ENCODE measurements at regions not wholly inside any gene's neighbourhood (a gene's known extent, or its start where the extent isn't known, plus 50 kb on each side); places are given as distances from the start of the nearest gene placed in this dataset.
"Not testable (repeated sequence)": the region's sequence is repeated elsewhere in the genome, so short reads cannot be mapped to it uniquely, and the experiment has no call there.

DNA sequence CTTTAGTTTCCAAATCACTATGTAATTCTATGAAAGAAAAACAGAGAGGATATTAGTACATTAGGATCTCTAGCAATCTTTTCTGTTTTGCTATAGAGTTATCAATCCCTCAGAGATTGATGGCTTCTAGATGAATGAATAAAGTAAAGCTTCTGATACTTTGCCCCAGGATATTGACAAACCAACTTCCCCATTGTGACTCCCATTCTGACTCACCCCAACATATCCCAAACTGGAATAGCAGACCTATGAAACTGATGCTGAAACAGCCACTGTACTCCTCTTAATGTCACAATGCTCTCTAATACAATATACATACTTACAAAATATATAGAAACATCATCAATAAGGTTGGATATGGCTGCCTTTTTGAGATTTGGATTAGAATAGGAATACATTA, 442.1 kb upstream of the NR5A2 start:
- no peak overlapping the region for H3K4me3 ChIP-seq
- H3K9me3 ChIP-seq, result no peaks in the 10 kb centered on the region
- no peaks in the 10 kb centered on the region for H3K27me3 ChIP-seq (replicated peaks; ENCODE audit: insufficient read depth)
- no peak for DNase-seq (ENCODE audit: low spot score)
- TF ChIP-seq, protein P1, sequence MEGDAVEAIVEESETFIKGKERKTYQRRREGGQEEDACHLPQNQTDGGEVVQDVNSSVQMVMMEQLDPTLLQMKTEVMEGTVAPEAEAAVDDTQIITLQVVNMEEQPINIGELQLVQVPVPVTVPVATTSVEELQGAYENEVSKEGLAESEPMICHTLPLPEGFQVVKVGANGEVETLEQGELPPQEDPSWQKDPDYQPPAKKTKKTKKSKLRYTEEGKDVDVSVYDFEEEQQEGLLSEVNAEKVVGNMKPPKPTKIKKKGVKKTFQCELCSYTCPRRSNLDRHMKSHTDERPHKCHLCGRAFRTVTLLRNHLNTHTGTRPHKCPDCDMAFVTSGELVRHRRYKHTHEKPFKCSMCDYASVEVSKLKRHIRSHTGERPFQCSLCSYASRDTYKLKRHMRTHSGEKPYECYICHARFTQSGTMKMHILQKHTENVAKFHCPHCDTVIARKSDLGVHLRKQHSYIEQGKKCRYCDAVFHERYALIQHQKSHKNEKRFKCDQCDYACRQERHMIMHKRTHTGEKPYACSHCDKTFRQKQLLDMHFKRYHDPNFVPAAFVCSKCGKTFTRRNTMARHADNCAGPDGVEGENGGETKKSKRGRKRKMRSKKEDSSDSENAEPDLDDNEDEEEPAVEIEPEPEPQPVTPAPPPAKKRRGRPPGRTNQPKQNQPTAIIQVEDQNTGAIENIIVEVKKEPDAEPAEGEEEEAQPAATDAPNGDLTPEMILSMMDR (IDR thresholded peaks at IDR 0.05), result no peak
- H3K4me1 ChIP-seq (ENCODE audit: control insufficient read depth in 1 of 2, low read depth in 2 of 2), result no peaks in the 10 kb centered on the region
- no peak overlapping the region for H3K27ac ChIP-seq
- no peak for ATAC-seq (ENCODE audit: insufficient number of reproducible peaks, low FRiP score, low read depth)
- H3K36me3 ChIP-seq, result no peaks in the 10 kb centered on the region

- no peaks in the 10 kb centered on the region for H3K36me3 ChIP-seq
- DNase-seq (ENCODE audit: low spot score), result no peak
- no peaks in the 10 kb centered on the region for H3K9me3 ChIP-seq
- no peaks in the 10 kb centered on the region for H3K27me3 ChIP-seq (replicated peaks; ENCODE audit: insufficient read depth)
- ATAC-seq (ENCODE audit: insufficient number of reproducible peaks, low FRiP score, low read depth), result no peak
- TF ChIP-seq, protein P1 (IDR thresholded peaks at IDR 0.05), result no peak
- no peak overlapping the region for H3K4me3 ChIP-seq
- no peaks in the 10 kb centered on the region for H3K4me1 ChIP-seq (ENCODE audit: control insufficient read depth in 1 of 2, low read depth in 2 of 2)
- H3K27ac ChIP-seq, result no peak overlapping the region
These were observed 436.8 kb upstream of the NR5A2 start for GRCh38 chr1:199590708-199591107.

DNA sequence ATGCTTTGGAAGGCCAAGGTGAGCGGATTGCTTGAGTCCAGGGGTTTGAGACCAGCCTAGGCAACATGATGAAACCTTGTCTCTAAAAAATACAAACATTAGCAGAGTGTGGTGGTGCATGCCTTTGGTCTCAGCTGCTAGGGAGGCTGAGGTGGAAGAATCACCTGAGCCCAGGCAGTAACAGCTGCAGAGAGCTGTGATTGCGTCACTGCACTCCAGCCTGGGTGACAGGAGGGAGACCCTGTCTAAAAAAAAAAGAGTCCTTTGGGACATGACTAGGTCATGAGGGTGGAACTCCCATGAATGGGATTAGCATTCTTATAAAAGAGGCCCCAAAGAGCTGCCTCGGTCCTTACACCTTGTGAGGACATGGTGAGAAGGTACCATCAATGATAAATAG, 436.0 kb upstream of the NR5A2 start:
- H3K9me3 ChIP-seq, result no peaks in the 10 kb centered on the region
- H3K4me1 ChIP-seq (ENCODE audit: control insufficient read depth in 1 of 2, low read depth in 2 of 2), result no peaks in the 10 kb centered on the region
- H3K36me3 ChIP-seq, result no peaks in the 10 kb centered on the region
- ATAC-seq (ENCODE audit: insufficient number of reproducible peaks, low FRiP score, low read depth) (no peak), DNase-seq (ENCODE audit: low spot score) (no peak)
- H3K27me3 ChIP-seq (replicated peaks; ENCODE audit: insufficient read depth), result no peaks in the 10 kb centered on the region
- H3K27ac ChIP-seq, result no peak overlapping the region
- TF ChIP-seq, protein P1 (IDR thresholded peaks at IDR 0.05), result no peak
- no peak overlapping the region for H3K4me3 ChIP-seq

- Histone ChIP-seq H3K4me3 (no peak overlapping the region), H3K4me1 (ENCODE audit: control insufficient read depth in 1 of 2, low read depth in 2 of 2) (no peaks in the 10 kb centered on the region), H3K9me3 (no peaks in the 10 kb centered on the region), H3K27ac (no peak overlapping the region), H3K36me3 (no peaks in the 10 kb centered on the region), H3K27me3 (replicated peaks; ENCODE audit: insufficient read depth) (no peaks in the 10 kb centered on the region)
- DNase-seq (ENCODE audit: low spot score) (no peak), ATAC-seq (ENCODE audit: insufficient number of reproducible peaks, low FRiP score, low read depth) (no peak)
- TF ChIP-seq, protein P1 (IDR thresholded peaks at IDR 0.05), result no peak
These were observed 434.0 kb upstream of the NR5A2 start for GRCh38 chr1:199593475-199593874.

DNA sequence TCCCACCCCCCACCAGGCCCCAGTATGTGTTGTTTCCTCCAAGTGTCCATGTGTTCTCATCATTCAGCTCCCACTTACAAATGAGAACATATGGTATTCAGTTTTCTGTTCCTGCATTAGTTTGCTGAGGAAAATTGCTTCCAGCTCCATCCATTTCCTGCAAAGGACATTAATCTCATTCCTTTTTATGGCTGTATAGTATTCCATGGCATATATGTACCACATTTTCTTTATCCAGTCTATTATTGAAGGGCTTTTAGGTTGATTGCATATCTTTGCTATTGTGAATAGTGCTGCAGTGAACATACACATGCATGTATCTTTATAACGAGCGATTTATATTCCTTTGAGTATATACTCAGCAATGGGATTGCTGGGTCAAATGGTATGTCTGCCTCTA, 431.1 kb upstream of the NR5A2 start:
- H3K27me3 ChIP-seq (replicated peaks; ENCODE audit: insufficient read depth); H3K4me1 ChIP-seq (ENCODE audit: control insufficient read depth in 1 of 2, low read depth in 2 of 2); DNase-seq (ENCODE audit: low spot score); H3K4me3 ChIP-seq; ATAC-seq (ENCODE audit: insufficient number of reproducible peaks, low FRiP score, low read depth); H3K36me3 ChIP-seq; H3K9me3 ChIP-seq; H3K27ac ChIP-seq: not testable (repeated sequence)

GRCh38 chr1:199597152-199597551, 430.4 kb upstream of the NR5A2 start:
- Histone ChIP-seq H3K9me3 (no peaks in the 10 kb centered on the region), H3K4me1 (ENCODE audit: control insufficient read depth in 1 of 2, low read depth in 2 of 2) (no peaks in the 10 kb centered on the region), H3K4me3 (no peak overlapping the region), H3K36me3 (no peaks in the 10 kb centered on the region), H3K27me3 (replicated peaks; ENCODE audit: insufficient read depth) (no peaks in the 10 kb centered on the region), H3K27ac (no peak overlapping the region)
- no peak for DNase-seq (ENCODE audit: low spot score)
- TF ChIP-seq, protein P1 (IDR thresholded peaks at IDR 0.05), result no peak
- ATAC-seq (ENCODE audit: insufficient number of reproducible peaks, low FRiP score, low read depth), result no peak

Measured in thoracic aorta (tissue), 2 donors.